HEK293T (cell line): ENCODE measurements at regions not wholly inside any gene's neighbourhood (a gene's known extent, or its start where the extent isn't known, plus 50 kb on each side); places are given as distances from the start of the nearest gene placed in this dataset.

Experiments
- ARNT ChIP-seq: fragments of 450-650 bp; IDR thresholded peaks from 2 replicates; pipeline ENCODE4 v1.6.1; 2017; ENCODE audit warnings: mild to moderate bottlenecking
- BHLHE40 ChIP-seq: fragments of 450-650 bp; IDR thresholded peaks from 2 replicates; pipeline ENCODE4 v1.6.1; 2016; ENCODE audit warnings: mild to moderate bottlenecking, moderate library complexity, borderline replicate concordance
- ELF4 ChIP-seq: fragments of 450-650 bp; IDR thresholded peaks from 2 replicates; pipeline ENCODE4 v1.6.1; 2017; ENCODE audit warnings: antibody characterized with exemption
- FOXA1 ChIP-seq: fragments of 450-650 bp; IDR thresholded peaks from 2 replicates; pipeline ENCODE4 v1.6.1; 2016; ENCODE audit warnings: mild to moderate bottlenecking
- FOXM1 ChIP-seq: fragments of 450-650 bp; IDR thresholded peaks from 2 replicates; pipeline ENCODE4 v1.6.1; 2017; ENCODE audit warnings: mild to moderate bottlenecking, borderline replicate concordance
- HDGF ChIP-seq: fragments of 450-650 bp; IDR thresholded peaks from 2 replicates; pipeline ENCODE4 v1.6.1; 2017; ENCODE audit warnings: antibody characterized with exemption, borderline replicate concordance
- NFRKB ChIP-seq: fragments of 450-650 bp; IDR thresholded peaks from 2 replicates; pipeline ENCODE4 v1.6.1; 2016; ENCODE audit warnings: mild to moderate bottlenecking, moderate library complexity
- PKNOX1 ChIP-seq: fragments of 450-650 bp; IDR thresholded peaks from 2 replicates; pipeline ENCODE4 v1.6.1; 2016
- SP1 ChIP-seq: fragments of 450-650 bp; IDR thresholded peaks from 2 replicates; pipeline ENCODE4 v1.6.1; 2017
- SUZ12 ChIP-seq: fragments of 450-650 bp; IDR thresholded peaks from 2 replicates; pipeline ENCODE4 v1.6.1; 2016; ENCODE audit warnings: mild to moderate bottlenecking
- TARDBP ChIP-seq: fragments of 450-650 bp; IDR thresholded peaks from 2 replicates; pipeline ENCODE4 v1.6.1; 2016

GRCh38 chr6:148652205-148652604 is 94.6 kb upstream of the UST start:
- TF ChIP-seq TARDBP, result no peak
- no peak for TF ChIP-seq PKNOX1
- no peak for TF ChIP-seq FOXM1
- no peak for TF ChIP-seq SUZ12
- TF ChIP-seq BHLHE40, result no peak
- no peak for TF ChIP-seq FOXA1
- no peak for TF ChIP-seq NFRKB
- no peak for TF ChIP-seq HDGF
- no peak for TF ChIP-seq SP1
- TF ChIP-seq ELF4, result no peak
- TF ChIP-seq ARNT, result no peak
